Karpas-422 (cell line): ENCODE measurements at regions not wholly inside any gene's neighbourhood (a gene's known extent, or its start where the extent isn't known, plus 50 kb on each side); places are given as distances from the start of the nearest gene placed in this dataset.

Experiments
- DNase-seq: peaks from one replicate; pipeline ENCODE4 v3.0.0-alpha.2; 2015
- H2AFZ ChIP-seq: fragments of 200-600 bp; sonication (generic); 2 replicates; pipeline ENCODE4 v1.6.1; 2014; ENCODE audit warnings: antibody characterized with exemption, low read length, mixed read lengths
- H3K27ac ChIP-seq: fragments of 200-600 bp; sonication (generic); 2 replicates; pipeline ENCODE4 v1.5.1; 2014; ENCODE audit warnings: mild to moderate bottlenecking, low read length, moderate library complexity
- H3K27me3 ChIP-seq: fragments of 200-600 bp; sonication (generic); 2 replicates; pipeline ENCODE4 v1.6.1; 2014; ENCODE audit warnings: low read length, mixed read lengths
- H3K36me3 ChIP-seq: fragments of 200-600 bp; sonication (generic); 2 replicates; pipeline ENCODE4 v1.6.1; 2014; ENCODE audit warnings: low read length, mixed read lengths; ENCODE audit not compliant: insufficient read depth
- H3K4me1 ChIP-seq: fragments of 200-600 bp; sonication (generic); 2 replicates; pipeline ENCODE4 v1.6.1; 2014; ENCODE audit warnings: mild to moderate bottlenecking, low read length, mixed read lengths
- H3K4me2 ChIP-seq: fragments of 200-600 bp; sonication (generic); 2 replicates; pipeline ENCODE4 v1.6.1; 2014; ENCODE audit warnings: low read length, low read depth, mild to moderate bottlenecking; ENCODE audit not compliant: poor library complexity, severe bottlenecking
- H3K4me3 ChIP-seq: fragments of 200-600 bp; sonication (generic); 2 replicates; pipeline ENCODE4 v1.5.1; 2014; ENCODE audit warnings: mild to moderate bottlenecking, antibody characterized with exemption, low read length, mixed read lengths
- H3K79me2 ChIP-seq: fragments of 200-600 bp; sonication (generic); 2 replicates; pipeline ENCODE4 v1.6.1; 2014; ENCODE audit warnings: mild to moderate bottlenecking, low read length, mixed read lengths
- H3K9ac ChIP-seq: fragments of 200-600 bp; sonication (generic); 2 replicates; pipeline ENCODE4 v1.6.0; 2014; ENCODE audit warnings: low read length
- H3K9me2 ChIP-seq: fragments of 200-600 bp; sonication (generic), shearing (Covaris generic); replicated peaks from 2 replicates; pipeline ENCODE4 v1.6.0; 2014; ENCODE audit warnings: mild to moderate bottlenecking, low read length, moderate library complexity; ENCODE audit not compliant: insufficient read depth
- H3K9me3 ChIP-seq: fragments of 300-700, 200-600 bp; sonication (generic); 2 replicates; pipeline ENCODE4 v1.6.1; 2014; ENCODE audit warnings: low read length, mixed read lengths
- H4K20me1 ChIP-seq: fragments of 200-600 bp; sonication (generic); 2 replicates; pipeline ENCODE4 v1.6.1; 2014; ENCODE audit warnings: mild to moderate bottlenecking, antibody characterized with exemption, low read length, low read depth; ENCODE audit not compliant: insufficient read depth

- H3K27me3 ChIP-seq: no peaks in the 10 kb centered on the region
- H3K27ac ChIP-seq: no peak overlapping the region
- no peaks in the 10 kb centered on the region for H4K20me1 ChIP-seq
- H3K79me2 ChIP-seq: no peaks in the 10 kb centered on the region
- H3K9me2 ChIP-seq: no peaks in the 10 kb centered on the region
- no peak overlapping the region for H2AFZ ChIP-seq
- H3K4me1 ChIP-seq: no peaks in the 10 kb centered on the region
- no peaks in the 10 kb centered on the region for H3K9me3 ChIP-seq
- H3K4me3 ChIP-seq: no peak overlapping the region
- no peak for DNase-seq
- H3K9ac ChIP-seq: no peak overlapping the region
- H3K36me3 ChIP-seq: no peaks in the 10 kb centered on the region
- no peak overlapping the region for H3K4me2 ChIP-seq
These were observed 213.5 kb upstream of the COX7C start for GRCh38 chr5:86404256-86404655.

- Histone ChIP-seq H2AFZ (no peak overlapping the region), H3K79me2 (no peaks in the 10 kb centered on the region)
- no peak for DNase-seq
These were observed 210.0 kb upstream of the COX7C start for GRCh38 chr5:86407711-86408110.

GRCh38 chr5:86411596-86411995 is 206.1 kb upstream of the COX7C start:
- H3K9me3 ChIP-seq: peaks cover 7% of the 10 kb centered on the region; the same call in 1 of the 2 replicates
- H2AFZ ChIP-seq: no peak overlapping the region
- no peaks in the 10 kb centered on the region for H3K4me1 ChIP-seq
- no peak overlapping the region for H3K4me2 ChIP-seq
- H3K79me2 ChIP-seq: no peaks in the 10 kb centered on the region
- no peak overlapping the region for H3K4me3 ChIP-seq
- no peaks in the 10 kb centered on the region for H3K27me3 ChIP-seq
- no peak overlapping the region for H3K9ac ChIP-seq
- H3K27ac ChIP-seq: no peak overlapping the region
- H3K36me3 ChIP-seq: no peaks in the 10 kb centered on the region
- no peaks in the 10 kb centered on the region for H3K9me2 ChIP-seq
- no peak for DNase-seq
- H4K20me1 ChIP-seq: no peaks in the 10 kb centered on the region

More at GRCh38 chr5:86407711-86408110, 210.0 kb upstream of the COX7C start:
- H4K20me1 ChIP-seq: no peaks in the 10 kb centered on the region
- no peak overlapping the region for H3K9ac ChIP-seq
- H3K4me2 ChIP-seq: no peak overlapping the region
- H3K4me1 ChIP-seq: no peaks in the 10 kb centered on the region
- H3K36me3 ChIP-seq: no peaks in the 10 kb centered on the region
- peaks cover 4% of the 10 kb centered on the region; the same call in 1 of the 2 replicates for H3K9me3 ChIP-seq
- no peaks in the 10 kb centered on the region for H3K27me3 ChIP-seq
- H3K4me3 ChIP-seq: no peak overlapping the region
- H3K27ac ChIP-seq: no peak overlapping the region
- no peaks in the 10 kb centered on the region for H3K9me2 ChIP-seq

GRCh38 chr5:86427158-86427557 is 190.6 kb upstream of the COX7C start:
- no peak overlapping the region for H3K9ac ChIP-seq
- no peaks in the 10 kb centered on the region for H3K4me1 ChIP-seq
- no peaks in the 10 kb centered on the region for H4K20me1 ChIP-seq
- H3K36me3 ChIP-seq: no peaks in the 10 kb centered on the region
- H3K9me2 ChIP-seq: no peaks in the 10 kb centered on the region
- H3K27me3 ChIP-seq: no peaks in the 10 kb centered on the region
- H3K4me2 ChIP-seq: no peak overlapping the region
- DNase-seq: no peak
- H3K27ac ChIP-seq: no peak overlapping the region
- no peaks in the 10 kb centered on the region; the same call in 1 of the 2 replicates for H3K9me3 ChIP-seq
- no peak overlapping the region for H2AFZ ChIP-seq
- no peaks in the 10 kb centered on the region for H3K79me2 ChIP-seq
- no peak overlapping the region for H3K4me3 ChIP-seq

GRCh38 chr5:86439593-86440110 is 178.1 kb upstream of the COX7C start:
- H3K9me3 ChIP-seq: no peaks in the 10 kb centered on the region
- no peaks in the 10 kb centered on the region for H3K9me2 ChIP-seq
- H3K4me3 ChIP-seq: no peak overlapping the region
- H3K4me2 ChIP-seq: no peak overlapping the region
- H4K20me1 ChIP-seq: no peaks in the 10 kb centered on the region
- H3K4me1 ChIP-seq: no peaks in the 10 kb centered on the region
- H3K9ac ChIP-seq: no peak overlapping the region
- no peak overlapping the region for H2AFZ ChIP-seq
- H3K36me3 ChIP-seq: no peaks in the 10 kb centered on the region
- no peaks in the 10 kb centered on the region for H3K79me2 ChIP-seq
- no peak for DNase-seq
- no peaks in the 10 kb centered on the region for H3K27me3 ChIP-seq
- no peak overlapping the region for H3K27ac ChIP-seq

GRCh38 chr5:86442036-86442745 is 175.6 kb upstream of the COX7C start:
- Histone ChIP-seq H3K9me2 (no peaks in the 10 kb centered on the region), H3K4me2 (no peak overlapping the region), H3K27me3 (no peaks in the 10 kb centered on the region), H3K4me1 (no peaks in the 10 kb centered on the region), H3K79me2 (no peaks in the 10 kb centered on the region), H4K20me1 (no peaks in the 10 kb centered on the region), H3K9me3 (no peaks in the 10 kb centered on the region), H2AFZ (no peak overlapping the region), H3K4me3 (no peak overlapping the region), H3K36me3 (no peaks in the 10 kb centered on the region), H3K27ac (no peak overlapping the region), H3K9ac (no peak overlapping the region)
- no peak for DNase-seq

- H3K4me3 ChIP-seq: no peak overlapping the region
- H3K9me2 ChIP-seq: no peaks in the 10 kb centered on the region; the same call in 1 of the 2 replicates
- no peaks in the 10 kb centered on the region for H4K20me1 ChIP-seq
- DNase-seq: no peak
- H2AFZ ChIP-seq: no peak overlapping the region
- no peaks in the 10 kb centered on the region for H3K79me2 ChIP-seq
- H3K4me2 ChIP-seq: no peak overlapping the region
- no peaks in the 10 kb centered on the region for H3K36me3 ChIP-seq
- H3K9ac ChIP-seq: no peak overlapping the region
- no peaks in the 10 kb centered on the region for H3K4me1 ChIP-seq
- H3K27ac ChIP-seq: no peak overlapping the region
- H3K27me3 ChIP-seq: no peaks in the 10 kb centered on the region
- H3K9me3 ChIP-seq: no peaks in the 10 kb centered on the region
These were observed 170.4 kb upstream of the COX7C start for GRCh38 chr5:86447362-86447761.

- Histone ChIP-seq H3K4me1 (no peaks in the 10 kb centered on the region), H3K27ac (no peak overlapping the region), H3K79me2 (no peaks in the 10 kb centered on the region), H3K9ac (no peak overlapping the region), H4K20me1 (no peaks in the 10 kb centered on the region), H3K9me2 (no peaks in the 10 kb centered on the region; the same call in 1 of the 2 replicates), H3K9me3 (no peaks in the 10 kb centered on the region; the same call in 1 of the 2 replicates), H3K4me2 (no peak overlapping the region), H3K4me3 (no peak overlapping the region), H3K36me3 (no peaks in the 10 kb centered on the region), H2AFZ (no peak overlapping the region), H3K27me3 (no peaks in the 10 kb centered on the region)
- no peak for DNase-seq
These were observed 165.5 kb upstream of the COX7C start for GRCh38 chr5:86452251-86452650.
